ENCODE measurements at regions not wholly inside any gene's neighbourhood (a gene's known extent, or its start where the extent isn't known, plus 50 kb on each side); places are given as distances from the start of the nearest gene placed in this dataset.
"Not testable (repeated sequence)": the region's sequence is repeated elsewhere in the genome, so short reads cannot be mapped to it uniquely, and the experiment has no call there.

GRCh38 chr9:84076384-84076783 lies 95.8 kb downstream of the RMI1 start:
- H3K27ac ChIP-seq = no peak overlapping the region
- H3K36me3 ChIP-seq = no peaks in the 10 kb centered on the region
- no peaks in the 10 kb centered on the region for H3K9me3 ChIP-seq
- no peak for DNase-seq
- 100% methylated on average over 1 of the region's 1 CpG for WGBS, 2 donors
- H3K4me3 ChIP-seq (replicated peaks in 1 of 3) = no peak overlapping the region
- intact Hi-C loops (cut with DNase I) = no loop called here
- TF ChIP-seq CTCF (IDR thresholded peaks at IDR 0.05) = no peak
- TF ChIP-seq POLR2A (IDR thresholded peaks at IDR 0.05) = no peak
- H3K4me1 ChIP-seq = no peaks in the 10 kb centered on the region
- no peaks in the 10 kb centered on the region for H3K27me3 ChIP-seq

- H3K27ac ChIP-seq; intact Hi-C loops (cut with DNase I); H3K9me3 ChIP-seq; H3K4me3 ChIP-seq (replicated peaks in 1 of 3); H3K36me3 ChIP-seq; H3K27me3 ChIP-seq; DNase-seq; H3K4me1 ChIP-seq: not testable (repeated sequence)
- WGBS, 2 donors = 71 to 73% methylated on average over 1 of the region's 1 CpG
Observed at GRCh38 chr9:84077816-84078215, 97.2 kb downstream of the RMI1 start.

GRCh38 chr9:84079994-84080393 lies 99.4 kb downstream of the RMI1 start:
- no peak overlapping the region for H3K4me3 ChIP-seq (replicated peaks in 1 of 3)
- TF ChIP-seq POLR2A (IDR thresholded peaks at IDR 0.05) = no peak
- no peak for TF ChIP-seq CTCF (IDR thresholded peaks at IDR 0.05)
- H3K27ac ChIP-seq = no peak overlapping the region
- DNase-seq = no peak
- no peaks in the 10 kb centered on the region for H3K36me3 ChIP-seq
- intact Hi-C loops (cut with DNase I) = no loop called here
- 59 to 63% methylated on average over 4 of the region's 4 CpGs for WGBS, 2 donors
- H3K9me3 ChIP-seq = no peaks in the 10 kb centered on the region
- no peaks in the 10 kb centered on the region for H3K4me1 ChIP-seq
- no peaks in the 10 kb centered on the region for H3K27me3 ChIP-seq

GRCh38 chr9:84101964-84102632 lies 121.5 kb downstream of the RMI1 start:
- TF ChIP-seq POLR2A (IDR thresholded peaks at IDR 0.05) (no peak), CTCF (IDR thresholded peaks at IDR 0.05) (no peak)
- Histone ChIP-seq H3K4me1 (no peaks in the 10 kb centered on the region), H3K4me3 (replicated peaks in 1 of 3) (no peak overlapping the region), H3K9me3 (no peaks in the 10 kb centered on the region), H3K36me3 (no peaks in the 10 kb centered on the region), H3K27me3 (no peaks in the 10 kb centered on the region), H3K27ac (no peak overlapping the region)
- WGBS, 2 donors = 30 to 41% methylated on average over 28 to 29 of the region's 29 CpGs
- DNase-seq = no peak
- intact Hi-C loops (cut with DNase I) = no loop called here

GRCh38 chr9:84103651-84104377 lies 123.2 kb downstream of the RMI1 start:
- DNase-seq = no peak
- no peaks in the 10 kb centered on the region for H3K9me3 ChIP-seq
- no peaks in the 10 kb centered on the region for H3K36me3 ChIP-seq
- TF ChIP-seq CTCF (IDR thresholded peaks at IDR 0.05) (no peak), POLR2A (IDR thresholded peaks at IDR 0.05) (no peak)
- no peak overlapping the region for H3K27ac ChIP-seq
- no peaks in the 10 kb centered on the region for H3K27me3 ChIP-seq
- H3K4me3 ChIP-seq (replicated peaks in 1 of 3) = no peak overlapping the region
- no peaks in the 10 kb centered on the region for H3K4me1 ChIP-seq
- 15 to 17% methylated on average over 1 of the region's 1 CpG for WGBS, 2 donors
- intact Hi-C loops (cut with DNase I) = no loop called here
